NCI-H345 treated with DMSO at 0.1 percent for 48 hours (cell line): ENCODE measurements at regions not wholly inside any gene's neighbourhood (a gene's known extent, or its start where the extent isn't known, plus 50 kb on each side); places are given as distances from the start of the nearest gene placed in this dataset.
"Not testable (repeated sequence)": the region's sequence is repeated elsewhere in the genome, so short reads cannot be mapped to it uniquely, and the experiment has no call there.

ENCODE experiments used
- DNase-seq: peaks from one replicate; lab custom pipeline; 2025; ENCODE audit not compliant: unreplicated experiment; lab: John Stamatoyannopoulos, UW

DNA sequence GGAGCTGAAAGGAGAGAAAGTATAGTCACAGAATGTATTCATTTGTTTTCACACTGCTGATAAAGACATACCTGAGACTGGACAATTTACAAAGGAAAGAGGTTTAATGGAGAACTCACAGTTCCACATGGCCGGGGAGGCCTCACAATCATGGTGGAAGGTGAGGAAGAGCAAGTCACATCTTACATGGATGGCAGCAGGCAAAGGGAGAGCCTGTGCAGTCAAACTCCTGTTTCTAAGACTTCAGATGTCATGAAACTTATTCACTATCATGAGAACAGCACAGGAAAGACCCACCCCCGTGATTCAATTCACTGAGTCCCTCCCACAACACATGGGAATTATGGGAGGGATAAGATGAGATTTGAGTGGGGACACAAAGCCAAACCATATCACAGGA, 224.7 kb downstream of the LNPK start:
- not testable (repeated sequence) for DNase-seq

- DNase-seq, result no peak
Measured at GRCh38 chr2:175769200-175769599, 232.9 kb downstream of the LNPK start.

- no peak for DNase-seq
Measured at GRCh38 chr2:175766880-175767279, 235.2 kb downstream of the LNPK start.

DNA sequence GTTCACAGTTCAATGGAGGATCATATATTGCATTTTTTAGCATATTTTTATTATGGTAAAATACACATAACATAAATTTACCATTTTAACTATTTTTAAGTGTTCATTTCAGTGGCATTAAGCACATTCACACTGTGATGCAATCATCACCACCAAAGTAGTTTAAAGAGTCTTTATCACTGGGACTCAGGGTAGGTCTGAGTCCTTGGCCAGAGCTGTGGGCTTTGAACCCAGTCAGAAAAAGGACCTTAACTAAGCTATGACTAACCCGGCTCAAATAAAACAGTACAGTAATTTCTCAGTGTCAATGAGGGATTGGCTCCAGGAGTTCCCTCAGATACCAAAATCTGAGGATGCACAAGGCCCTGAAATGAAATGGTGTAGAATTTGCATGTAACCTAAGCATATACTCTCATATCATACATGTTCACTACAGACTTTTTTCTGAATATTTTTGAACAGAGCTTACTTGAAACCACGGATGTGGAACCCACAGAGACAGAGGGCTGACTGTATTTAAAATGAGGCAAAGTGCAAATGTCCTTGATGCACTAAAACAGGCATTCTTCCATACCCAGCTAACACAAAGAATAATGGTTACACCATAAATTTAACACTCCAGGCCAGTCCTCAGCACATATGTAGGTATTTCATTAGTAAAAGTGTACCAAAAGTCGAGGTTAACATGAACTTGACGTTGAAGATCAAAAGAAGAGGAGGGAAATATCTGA, 246.2 kb downstream of the LNPK start:
- no peak for DNase-seq

DNA sequence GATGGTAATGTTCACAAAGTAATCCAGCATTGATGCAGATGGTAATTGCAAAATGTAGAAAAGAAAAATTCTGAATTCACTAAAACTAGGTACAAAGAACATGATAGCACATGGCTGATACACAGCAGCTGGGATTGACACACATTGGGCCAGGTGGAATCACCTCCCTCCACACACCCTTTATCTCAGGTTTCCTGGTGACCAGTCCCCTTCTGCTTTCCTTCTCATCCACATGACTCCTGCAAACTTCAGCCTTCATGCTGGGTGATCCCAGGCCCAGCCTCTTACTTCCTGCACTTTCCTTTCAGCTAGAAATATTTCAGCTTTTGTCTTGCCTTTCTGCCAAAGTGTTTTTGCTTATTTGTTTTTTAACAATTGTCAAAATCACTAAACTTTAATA, 246.9 kb downstream of the LNPK start:
- DNase-seq, result no peak

DNA sequence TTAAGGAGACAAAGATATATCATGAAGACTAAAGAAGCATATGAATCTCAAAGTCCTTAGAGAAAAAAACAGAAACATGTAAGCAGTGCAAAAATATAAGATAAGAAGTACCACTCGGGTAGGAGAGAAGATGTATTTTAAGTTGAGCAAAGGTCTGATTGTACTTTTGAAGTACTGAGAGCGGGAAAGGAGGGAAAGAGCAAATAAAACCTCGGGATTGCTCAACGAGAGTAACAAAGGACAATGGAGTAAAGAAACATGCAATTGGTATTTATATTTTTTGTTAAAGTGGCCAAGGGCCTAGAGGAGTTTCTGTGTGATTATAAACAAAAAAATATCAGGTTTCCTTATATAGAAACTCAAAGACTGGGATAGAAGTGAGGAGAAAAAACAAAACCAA, 251.9 kb downstream of the LNPK start:
- no peak for DNase-seq

DNA sequence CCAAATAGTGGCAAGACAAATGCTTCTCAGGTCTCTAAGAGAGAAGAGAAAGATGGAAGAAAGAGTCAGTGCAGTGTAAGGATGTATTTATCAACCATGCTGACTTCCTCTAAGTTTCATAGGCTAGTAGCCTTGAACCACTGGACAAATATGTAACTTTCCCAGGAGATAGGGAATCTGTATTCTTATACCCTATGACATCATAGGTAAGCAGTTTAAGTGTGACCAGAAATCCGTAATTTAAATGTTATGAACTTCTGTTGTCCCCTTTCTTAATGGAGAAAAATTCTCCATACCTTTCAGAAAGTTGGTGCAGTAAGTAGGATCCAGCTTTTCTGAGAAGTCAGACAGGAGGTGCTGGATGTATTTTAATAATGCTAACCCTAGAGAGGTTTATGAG, 256.2 kb downstream of the LNPK start:
- no peak for DNase-seq

DNA sequence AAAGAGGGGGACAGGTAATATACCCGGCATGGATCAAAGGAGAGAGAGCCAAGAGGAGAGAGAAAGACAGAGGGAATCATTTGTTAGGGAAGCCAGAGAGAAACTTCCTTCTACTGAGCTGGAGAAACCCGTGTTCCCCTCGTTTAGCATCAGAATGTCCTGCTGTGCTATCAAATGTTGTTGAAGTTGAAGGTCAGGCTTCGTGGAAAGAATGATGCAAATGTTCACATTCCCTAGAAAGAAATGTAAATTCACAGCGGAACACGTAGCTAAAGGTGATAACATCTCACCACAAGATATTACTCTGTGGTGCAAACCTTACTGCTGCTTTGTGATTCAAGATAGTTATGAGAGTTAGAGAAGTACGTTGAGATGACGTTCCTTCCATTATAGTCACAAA, 258.1 kb downstream of the LNPK start:
- DNase-seq, result no peak

GRCh38 chr2:175743011-175743410, 259.1 kb downstream of the LNPK start:
- DNase-seq, result no peak

DNA sequence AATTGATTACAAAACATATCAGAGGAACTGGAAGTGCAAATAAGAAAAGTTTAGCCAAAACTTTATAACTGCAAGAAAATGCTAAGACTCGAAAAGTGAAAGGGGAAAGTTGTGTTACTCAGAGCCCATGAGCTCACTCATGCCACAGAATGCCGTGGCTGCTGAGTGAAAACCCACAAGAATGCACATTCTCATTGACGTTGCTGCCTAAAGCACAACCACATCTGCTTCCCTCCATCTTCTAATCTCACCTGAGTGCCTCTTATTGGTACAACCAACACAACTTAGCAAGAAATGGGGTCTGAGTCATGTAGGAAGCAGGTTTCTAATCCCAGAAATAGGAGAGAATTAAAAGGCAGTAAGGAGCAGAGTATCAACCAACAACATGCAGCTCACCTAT, 259.7 kb downstream of the LNPK start:
- DNase-seq, result no peak

DNA sequence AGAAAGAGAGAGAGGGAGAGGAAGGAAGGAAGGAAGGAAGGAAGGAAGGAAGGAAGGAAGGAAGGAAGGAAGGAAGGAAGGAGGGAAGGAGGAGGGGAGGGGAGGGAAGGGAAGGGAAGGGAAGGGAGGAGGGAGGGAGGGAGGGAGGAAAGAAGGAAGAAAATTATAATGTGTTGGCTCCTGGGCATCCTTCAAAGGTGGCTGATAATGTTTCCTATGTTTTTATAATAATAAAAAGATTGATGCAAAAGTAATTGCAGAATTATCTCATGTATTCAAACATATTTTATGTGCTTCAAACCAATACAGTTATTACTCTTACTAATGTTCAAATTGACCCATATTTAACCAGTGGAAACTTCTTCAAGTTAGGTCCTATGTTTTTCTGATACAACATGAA, 260.9 kb downstream of the LNPK start:
- no peak for DNase-seq

- DNase-seq, result no peak
Measured at GRCh38 chr2:175737722-175738361, 264.2 kb downstream of the LNPK start.

DNA sequence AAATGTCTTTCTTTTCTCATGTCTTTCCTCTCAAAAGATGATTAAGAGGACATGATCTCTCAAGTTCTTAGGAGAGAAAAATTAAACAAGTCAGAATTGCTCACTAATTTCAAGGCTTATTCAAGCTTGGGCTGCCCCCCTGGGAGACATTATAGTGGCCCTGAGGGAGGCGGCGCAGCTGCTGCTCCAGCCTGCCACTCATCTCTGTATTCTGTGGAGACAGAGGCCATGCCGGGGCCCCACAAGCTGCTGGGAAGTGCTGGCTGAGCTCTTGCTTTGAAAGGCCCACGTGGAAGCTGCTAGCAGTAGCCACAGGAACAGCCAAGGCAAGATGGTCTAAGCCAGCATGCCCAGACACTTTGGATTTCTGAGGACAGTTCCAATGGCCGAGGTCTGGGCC, 267.4 kb downstream of the LNPK start:
- peak; percentile 22 for DNase-seq

GRCh38 chr2:175732531-175732930, 269.5 kb downstream of the LNPK start:
- no peak for DNase-seq

DNA sequence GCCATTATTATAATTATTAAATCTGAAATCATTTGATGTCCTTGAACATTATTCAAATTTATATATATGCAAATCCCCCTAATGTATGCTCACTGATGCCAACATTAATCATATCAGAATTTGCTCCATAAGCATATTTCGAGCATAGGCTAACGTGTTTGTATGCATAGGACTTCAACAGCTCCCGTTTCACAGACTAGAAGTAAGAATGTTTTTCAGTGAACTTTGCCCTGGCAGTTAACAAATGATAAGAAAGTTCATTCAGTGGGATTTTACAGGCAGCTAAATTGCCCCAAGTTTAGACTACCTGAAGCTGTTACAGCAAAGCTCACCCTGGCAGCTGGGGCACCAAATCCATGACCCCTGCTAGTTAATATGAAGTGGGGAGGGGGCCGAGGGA, 272.0 kb downstream of the LNPK start:
- no peak for DNase-seq

GRCh38 chr2:175729049-175729706, 272.9 kb downstream of the LNPK start:
- DNase-seq, result no peak

GRCh38 chr2:175728032-175728431, 274.0 kb downstream of the LNPK start:
- DNase-seq, result no peak

DNA sequence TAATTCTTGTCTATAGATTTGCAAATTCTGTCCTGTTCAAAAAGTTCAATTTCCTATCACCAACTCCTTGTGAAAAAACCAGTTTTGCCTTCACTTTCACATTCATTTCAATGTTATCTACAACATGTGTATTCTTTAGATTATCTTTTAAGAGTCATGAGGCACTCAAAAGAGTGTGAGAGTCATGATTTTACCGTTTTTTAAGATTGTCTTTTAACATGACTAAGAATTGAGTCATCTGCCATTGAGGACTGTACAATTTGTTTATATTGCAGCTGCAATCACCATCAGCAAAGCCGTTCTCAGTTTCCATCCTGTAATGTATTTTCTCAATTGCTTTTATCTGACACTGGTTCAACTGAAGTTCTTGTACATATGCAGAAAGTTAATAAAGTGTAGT, 275.8 kb downstream of the LNPK start:
- no peak for DNase-seq

DNA sequence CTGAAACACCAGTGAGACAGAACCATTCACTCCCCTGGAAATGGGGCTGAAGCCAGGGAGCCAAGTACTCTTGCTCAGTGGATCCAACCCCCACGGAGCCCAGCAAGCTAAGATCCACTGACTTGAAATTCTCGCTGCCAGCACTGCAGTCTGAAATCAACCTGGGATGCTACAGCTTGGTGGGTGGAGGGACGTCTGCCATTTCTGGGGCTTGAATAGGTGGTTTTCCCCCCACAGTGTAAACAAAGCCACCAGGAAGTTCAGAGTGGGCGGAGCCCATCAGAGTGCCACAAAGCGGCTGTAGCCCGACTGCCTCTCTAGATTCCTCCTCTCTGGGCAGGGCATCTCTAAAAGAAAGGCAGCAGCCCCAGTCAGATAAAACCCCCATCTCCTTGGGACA, 292.8 kb downstream of the LNPK start:
- no peak for DNase-seq

GRCh38 chr2:175707322-175707721, 294.7 kb downstream of the LNPK start:
- no peak for DNase-seq

- not testable (repeated sequence) for DNase-seq
Measured at GRCh38 chr2:175704568-175704967, 297.5 kb downstream of the LNPK start.

GRCh38 chr2:175698061-175698460, 304.0 kb downstream of the LNPK start:
- DNase-seq, result no peak
